PC-9 (cell line): ENCODE measurements at regions not wholly inside any gene's neighbourhood (a gene's known extent, or its start where the extent isn't known, plus 50 kb on each side); places are given as distances from the start of the nearest gene placed in this dataset.

Experiments used
- EZH2 ChIP-seq: fragments of 200-600 bp; sonication (generic); IDR thresholded peaks from 2 replicates; pipeline ENCODE4 v1.8.0; 2017; ENCODE audit warnings: antibody characterized with exemption, low read depth
- TF ChIP-seq, protein P1 (sequence below): fragments of 200-600 bp; sonication (generic); conservative IDR thresholded peaks from 2 replicates; pipeline ENCODE4 v1.6.1; 2017; ENCODE audit warnings: mixed run types, antibody characterized with exemption, mild to moderate bottlenecking, moderate library complexity

DNA sequence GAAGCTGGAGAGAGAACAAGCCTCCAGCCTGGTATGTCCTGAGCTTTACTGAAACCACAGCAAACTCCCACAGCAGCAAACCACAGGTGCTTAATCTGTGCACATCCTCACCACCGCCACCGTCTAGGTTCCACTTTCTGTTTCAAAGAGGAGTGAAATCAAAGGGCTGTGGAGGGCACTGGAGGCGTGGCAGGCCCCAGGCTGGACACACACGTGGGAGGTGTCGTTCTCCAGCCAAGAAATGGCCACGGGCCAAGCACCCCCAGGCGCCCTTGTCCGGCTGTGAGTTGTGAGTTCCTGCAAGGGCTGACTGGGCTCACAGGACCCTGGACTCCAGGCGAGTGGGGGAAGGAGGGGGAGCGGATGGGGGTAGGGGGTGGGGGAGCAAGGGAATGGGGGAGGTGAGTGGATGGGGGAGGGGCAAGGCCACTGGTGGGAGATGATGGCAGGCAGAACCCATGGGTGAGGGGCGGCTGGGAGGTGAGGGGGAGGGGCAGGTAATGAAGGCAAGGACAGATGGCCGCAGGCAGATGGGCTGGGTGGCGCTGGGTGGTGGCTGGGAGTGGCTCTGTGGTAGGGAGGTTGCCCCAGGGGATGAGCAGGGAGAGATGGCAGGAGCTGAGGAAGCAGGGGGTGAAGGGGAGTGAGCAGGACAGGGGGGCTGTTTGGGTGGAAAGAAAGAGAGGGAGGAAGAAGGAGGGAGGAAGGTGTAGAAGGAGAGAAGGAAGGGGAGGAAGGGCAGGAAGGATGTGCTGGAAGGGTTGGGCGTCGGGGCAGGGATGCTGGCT is 86.7 kb downstream of the NCOR2 start:
- TF ChIP-seq, protein P1, sequence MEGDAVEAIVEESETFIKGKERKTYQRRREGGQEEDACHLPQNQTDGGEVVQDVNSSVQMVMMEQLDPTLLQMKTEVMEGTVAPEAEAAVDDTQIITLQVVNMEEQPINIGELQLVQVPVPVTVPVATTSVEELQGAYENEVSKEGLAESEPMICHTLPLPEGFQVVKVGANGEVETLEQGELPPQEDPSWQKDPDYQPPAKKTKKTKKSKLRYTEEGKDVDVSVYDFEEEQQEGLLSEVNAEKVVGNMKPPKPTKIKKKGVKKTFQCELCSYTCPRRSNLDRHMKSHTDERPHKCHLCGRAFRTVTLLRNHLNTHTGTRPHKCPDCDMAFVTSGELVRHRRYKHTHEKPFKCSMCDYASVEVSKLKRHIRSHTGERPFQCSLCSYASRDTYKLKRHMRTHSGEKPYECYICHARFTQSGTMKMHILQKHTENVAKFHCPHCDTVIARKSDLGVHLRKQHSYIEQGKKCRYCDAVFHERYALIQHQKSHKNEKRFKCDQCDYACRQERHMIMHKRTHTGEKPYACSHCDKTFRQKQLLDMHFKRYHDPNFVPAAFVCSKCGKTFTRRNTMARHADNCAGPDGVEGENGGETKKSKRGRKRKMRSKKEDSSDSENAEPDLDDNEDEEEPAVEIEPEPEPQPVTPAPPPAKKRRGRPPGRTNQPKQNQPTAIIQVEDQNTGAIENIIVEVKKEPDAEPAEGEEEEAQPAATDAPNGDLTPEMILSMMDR = no peak
- TF ChIP-seq EZH2 = no peak
